ENCODE measurements at regions not wholly inside any gene's neighbourhood (a gene's known extent, or its start where the extent isn't known, plus 50 kb on each side); places are given as distances from the start of the nearest gene placed in this dataset.

DNA sequence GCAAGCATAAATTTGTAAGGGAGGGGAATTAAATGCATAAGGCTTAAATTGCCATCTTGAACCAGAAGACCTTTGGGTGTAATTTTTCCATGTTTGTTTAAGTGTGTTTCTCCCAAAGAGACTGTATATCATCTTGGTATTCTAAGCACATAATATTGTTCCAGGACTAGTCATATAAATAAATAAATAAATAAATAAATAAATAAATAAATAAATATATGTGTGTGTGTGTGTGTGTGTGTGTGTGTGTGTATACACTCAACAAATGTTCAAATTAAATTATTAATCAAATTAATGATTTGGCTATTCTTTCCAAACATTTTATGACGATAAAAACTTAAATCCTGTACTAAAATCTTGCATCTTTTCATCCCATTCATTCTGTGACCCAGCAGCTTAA, 867.8 kb upstream of the KLHL29 start:
- H3K9ac ChIP-seq (ENCODE audit: low read length), result no peak overlapping the region
- peaks cover 7 to 16% of the 10 kb centered on the region in 2 experiments; a peak in 2 of 4 replicates for H3K9me3 ChIP-seq (ENCODE audit: control insufficient read depth in 1 of 2, insufficient read depth in 1 of 2, low read depth in 1 of 2, low read length in 2 of 2)
- no peaks in the 10 kb centered on the region for H3K79me2 ChIP-seq (ENCODE audit: insufficient read depth, low read length)
- no peaks in the 10 kb centered on the region for H4K20me1 ChIP-seq (ENCODE audit: insufficient read depth)
- intact Hi-C loops (cut with micrococcal nuclease), result no loop called here
- no peak overlapping the region for H3K4me2 ChIP-seq (ENCODE audit: low read length)
- H3K9me2 ChIP-seq (ENCODE audit: insufficient read depth), result no peaks in the 10 kb centered on the region
- no peak overlapping the region for H3K27ac ChIP-seq (ENCODE audit: low read depth, low read length)
- no peaks in the 10 kb centered on the region for H3K36me3 ChIP-seq (ENCODE audit: control insufficient read depth in 1 of 2, insufficient read depth in 2 of 2, low read length in 2 of 2)
- CTCF ChIA-PET, result no interaction called here
- no peak overlapping the region for H3K4me3 ChIP-seq (replicated peaks in 1 of 2; ENCODE audit: low read depth in 1 of 2, low read length in 2 of 2)
- RAD21 ChIA-PET (ENCODE audit: low non-redundant PET in 1 of 2, low total read pairs in 2 of 2, uncharacterized antibody in 2 of 2, unreplicated experiment in 2 of 2), result no interaction called here
- no peaks in the 10 kb centered on the region for H3K4me1 ChIP-seq (ENCODE audit: control insufficient read depth in 1 of 2, insufficient read depth in 2 of 2, low read length in 2 of 2)
- no peak overlapping the region for H2AFZ ChIP-seq (ENCODE audit: low read depth, low read length, poor library complexity, severe bottlenecking)
- POLR2A ChIA-PET, result no interaction called here
- no peaks in the 10 kb centered on the region for H3K27me3 ChIP-seq (ENCODE audit: insufficient read depth, low read length)
- TF ChIP-seq FOSL1 (IDR thresholded peaks at IDR 0.05; ENCODE audit: low read depth) (no peak), TCF7L2 (IDR thresholded peaks at IDR 0.05; ENCODE audit: borderline replicate concordance, extremely low read depth, insufficient read depth, insufficient read length) (no peak), SIN3A (IDR thresholded peaks at IDR 0.05; ENCODE audit: low read depth) (no peak), CTCF (IDR thresholded peaks at IDR 0.05 in 2 of 3, conservative IDR thresholded peaks at IDR 0.05 in 1 of 3; ENCODE audit: borderline replicate concordance in 1 of 3, insufficient read depth in 1 of 3, low read depth in 2 of 3, low read length in 2 of 3) (no peak), EGR1 (IDR thresholded peaks at IDR 0.05; ENCODE audit: low read depth) (no peak), CBX3 (IDR thresholded peaks at IDR 0.05; ENCODE audit: low read depth) (no peak), EZH2phosphoT487 (IDR thresholded peaks at IDR 0.05; ENCODE audit: borderline replicate concordance) (no peak), POLR2AphosphoS5 (IDR thresholded peaks at IDR 0.05; ENCODE audit: low read depth, low read length) (no peak), MAX (IDR thresholded peaks at IDR 0.05) (no peak), SRF (IDR thresholded peaks at IDR 0.05; ENCODE audit: low read depth) (no peak), RAD21 (IDR thresholded peaks at IDR 0.05; ENCODE audit: low read depth) (no peak), CEBPB (IDR thresholded peaks at IDR 0.05; ENCODE audit: low read depth) (no peak), YY1 (IDR thresholded peaks at IDR 0.05; ENCODE audit: extremely low read depth, insufficient replicate concordance, low read depth, low read length) (no peak), EZH2 (IDR thresholded peaks at IDR 0.05) (no peak)
- DNase-seq (ENCODE audit: low read depth, low spot score) (no peak), ATAC-seq (no peak)
- BruUV-seq (replicated peaks), result no TSS peak
